Endothelial cell of umbilical vein (primary cell): ENCODE measurements at regions not wholly inside any gene's neighbourhood (a gene's known extent, or its start where the extent isn't known, plus 50 kb on each side); places are given as distances from the start of the nearest gene placed in this dataset.

Source experiments
- BruUV-seq: library from RNA; stranded (reverse); fragments of 400-500 nt; replicated peaks from 2 replicates; lab custom pipeline; 2021; lab: Mats Ljungman, UMichigan
- CTCF ChIA-PET: fragments of 300-600, 350-600 bp; sonication (Branson Sonifier 250); formaldehyde crosslinking; loops from one replicate; lab custom pipeline; 2021; ENCODE audit warnings: antibody characterized with exemption, inconsistent platforms; lab: Charles Lee
- POLR2A ChIA-PET: fragments of 300-600, 350-600 bp; sonication (Branson Sonifier 250); formaldehyde crosslinking; loops from one replicate; lab custom pipeline; 2021; ENCODE audit warnings: antibody characterized with exemption, inconsistent platforms; lab: Charles Lee
- DNase-seq: peaks from one replicate; pipeline ENCODE4 v3.0.0-alpha.2; 2011; ENCODE audit warnings: low read depth, low spot score
- FAIRE-seq: peaks from 2 replicates; lab custom pipeline; 2011; peaks lifted over from hg19 to GRCh38; lab: Jason Lieb, UNC
- H2AFZ ChIP-seq: 2 replicates; pipeline ENCODE4 v1.6.0; 2012; ENCODE audit warnings: low read depth, low read length, control low read depth, inconsistent platforms
- H3K27ac ChIP-seq: 2 replicates; pipeline ENCODE4 v1.5.1; 2011; ENCODE audit warnings: low read depth, mild to moderate bottlenecking, control low read depth, low read length, moderate library complexity; ENCODE audit not compliant: insufficient read depth
- H3K27me3 ChIP-seq, 2 experiments: 2 replicates each; pipeline versions ENCODE4 v1.6.0 to v1.6.1; 2011; ENCODE audit warnings: low read length in 2 of 2, mixed read lengths in 1 of 2; ENCODE audit not compliant: control insufficient read depth in 2 of 2, insufficient read depth in 2 of 2
- H3K36me3 ChIP-seq, 2 experiments: 2 replicates in 1 of 2; 3 replicates in 1 of 2; pipeline ENCODE4 v1.5.1; 2011; ENCODE audit warnings: low read length in 2 of 2, mild to moderate bottlenecking in 1 of 2, moderate library complexity in 1 of 2; ENCODE audit not compliant: control insufficient read depth in 2 of 2, insufficient read depth in 2 of 2; ENCODE audit errors: extremely low read depth in 1 of 2
- H3K4me1 ChIP-seq: 3 replicates; pipeline ENCODE4 v1.5.1; 2011; ENCODE audit warnings: mild to moderate bottlenecking, low read length; ENCODE audit not compliant: control insufficient read depth, insufficient read depth; ENCODE audit errors: extremely low read depth
- H3K4me2 ChIP-seq: 2 replicates; pipeline ENCODE4 v1.6.1; 2011; ENCODE audit warnings: low read length, control low read depth, mixed read lengths; ENCODE audit not compliant: insufficient read depth
- H3K4me3 ChIP-seq, 3 experiments: fragments of 200-600 bp in 1 of 3; sonication (generic), shearing (Covaris generic) in 1 of 3; replicated peaks in 1 of 3; 2 replicates each; pipeline ENCODE4 v1.5.1; 2011 to 2016; ENCODE audit warnings: control low read depth in 3 of 3, low read length in 3 of 3, mild to moderate bottlenecking in 2 of 3, inconsistent platforms in 1 of 3, low read depth in 1 of 3, moderate library complexity in 1 of 3; ENCODE audit not compliant: insufficient read depth in 1 of 3
- H3K79me2 ChIP-seq: 2 replicates; pipeline ENCODE4 v1.6.0; 2012; ENCODE audit warnings: low read length, inconsistent platforms; ENCODE audit not compliant: control insufficient read depth, insufficient read depth
- H3K9ac ChIP-seq: replicated peaks from 2 replicates; pipeline ENCODE3; 2011; ENCODE audit warnings: low read length, control low read depth; ENCODE audit not compliant: insufficient read depth; ENCODE audit errors: extremely low read depth
- H3K9me1 ChIP-seq: replicated peaks from 3 replicates; pipeline ENCODE4 v1.6.0; 2011; ENCODE audit warnings: mild to moderate bottlenecking, low read length; ENCODE audit not compliant: control insufficient read depth, insufficient read depth; ENCODE audit errors: extremely low read depth
- H3K9me3 ChIP-seq: replicated peaks from 2 replicates; pipeline ENCODE4 v1.5.1; 2012; ENCODE audit warnings: low read length, inconsistent platforms; ENCODE audit not compliant: control insufficient read depth, insufficient read depth
- H4K20me1 ChIP-seq: replicated peaks from 2 replicates; pipeline ENCODE3; 2011; ENCODE audit warnings: mild to moderate bottlenecking, low read length; ENCODE audit not compliant: control insufficient read depth, insufficient read depth; ENCODE audit errors: extremely low read depth
- CTCF ChIP-seq, 2 donors: IDR thresholded peaks; 1 replicate in 1 of 2; 2 replicates in 1 of 2; pipeline ENCODE4 v1.5.1; 2011; ENCODE audit warnings: low read length in 2 of 2, mild to moderate bottlenecking in 2 of 2, moderate library complexity in 2 of 2, control low read depth in 1 of 2, inconsistent platforms in 1 of 2, low read depth in 1 of 2; ENCODE audit not compliant: insufficient read depth in 1 of 2; ENCODE audit errors: extremely low read depth in 1 of 2
- EZH2 ChIP-seq: IDR thresholded peaks from 2 replicates; pipeline ENCODE4 v1.6.1; 2012; ENCODE audit warnings: borderline replicate concordance, low read depth, mild to moderate bottlenecking, moderate library complexity, low read length, inconsistent platforms; ENCODE audit not compliant: severe bottlenecking
- FOS ChIP-seq: IDR thresholded peaks from 2 replicates; pipeline ENCODE4 v1.6.1; 2011; ENCODE audit warnings: mild to moderate bottlenecking, low read length, moderate library complexity, borderline replicate concordance; ENCODE audit not compliant: insufficient read depth
- GATA2 ChIP-seq: IDR thresholded peaks from 2 replicates; pipeline ENCODE4 v1.7.0; 2011; ENCODE audit warnings: low read depth, mild to moderate bottlenecking, moderate library complexity, mixed read lengths, low read length; ENCODE audit not compliant: insufficient read length, insufficient read depth
- JUN ChIP-seq: IDR thresholded peaks from 2 replicates; pipeline ENCODE4 v1.6.1; 2011; ENCODE audit warnings: borderline replicate concordance, low read depth; ENCODE audit not compliant: insufficient read length, insufficient read depth
- MYC ChIP-seq: IDR thresholded peaks from one replicate; pipeline ENCODE4 v1.6.1; 2011; ENCODE audit warnings: mild to moderate bottlenecking, low read depth, low read length
- POLR2A ChIP-seq: IDR thresholded peaks from 2 replicates; pipeline ENCODE4 v1.6.1; 2012; ENCODE audit warnings: low read depth, mild to moderate bottlenecking, control low read depth, low read length
- POLR2AphosphoS5 ChIP-seq: IDR thresholded peaks from 2 replicates; pipeline ENCODE4 v1.6.1; 2012; ENCODE audit warnings: low read depth, mild to moderate bottlenecking, control low read depth, low read length, moderate library complexity; ENCODE audit not compliant: insufficient read depth
- dilution Hi-C: fragments of 300-500 bp; cut with MboI; formaldehyde crosslinking; loops from one replicate; pipeline ENCODE4 v1.15.0; 2019; ENCODE audit warnings: low sequenced_read_pairs; ENCODE audit not compliant: extremely low pct_ligation_motif_present
- intact Hi-C: fragments of 100-400 bp; cut with micrococcal nuclease; formaldehyde crosslinking; loops from one replicate; pipeline ENCODE4 v1.10.0; 2022
- TF ChIP-seq, protein P1 (sequence below): IDR thresholded peaks from 2 replicates; pipeline ENCODE4 v1.6.1; 2011; ENCODE audit not compliant: insufficient read depth, insufficient read length

DNA sequence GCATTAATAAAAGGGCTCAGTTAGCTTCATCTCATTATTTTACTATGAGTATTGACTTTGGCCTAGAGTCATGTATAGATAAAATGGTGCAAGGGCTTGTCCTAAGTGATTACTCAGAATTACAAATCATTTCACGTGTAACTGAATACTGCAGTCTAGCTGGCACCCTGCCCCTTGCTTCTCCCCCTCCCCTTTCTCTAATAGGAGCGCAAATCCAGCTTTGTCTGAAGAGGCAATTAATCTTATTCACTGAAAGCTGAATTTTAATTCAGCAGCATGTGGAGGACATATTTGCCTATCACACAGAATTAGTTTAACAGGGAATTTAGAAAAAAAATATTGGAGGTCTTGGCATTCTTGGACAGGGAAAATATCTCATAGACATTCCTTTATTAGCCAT lies 412.1 kb upstream of the DPH6 start:
- FAIRE-seq = no peak
- Histone ChIP-seq H3K4me1 (no peaks in the 10 kb centered on the region), H3K36me3 (no peaks in the 10 kb centered on the region), H3K27ac (no peak overlapping the region), H3K9me1 (no peaks in the 10 kb centered on the region), H3K9me3 (no peaks in the 10 kb centered on the region), H3K27me3 (peaks cover 5 to 6% of the 10 kb centered on the region in 2 experiments), H3K4me2 (no peak overlapping the region), H3K4me3 (no peak overlapping the region), H2AFZ (no peak overlapping the region), H3K79me2 (no peaks in the 10 kb centered on the region), H4K20me1 (no peaks in the 10 kb centered on the region), H3K9ac (no peak overlapping the region)
- dilution Hi-C loops = no loop called here
- ChIA-PET CTCF (interaction anchor here (1.2 to 1.9 kb wide), 2 partner anchors 90 to 206 kb away, joined by 3 to 4 read pairs; no protein-coding TSS in a partner anchor), POLR2A (no interaction called here)
- intact Hi-C loops = no loop called here
- DNase-seq = no peak
- TF ChIP-seq POLR2AphosphoS5 (no peak), JUN (no peak), MYC (no peak), GATA2 (no peak), CTCF (IDR thresholded peaks at IDR 0.05; ENCODE audit: extremely low read depth in 1 of 2, insufficient read depth in 1 of 2, low read depth in 1 of 2, low read length in 2 of 2) (no peak), FOS (no peak), EZH2 (no peak), POLR2A (no peak)
- TF ChIP-seq, protein P1, sequence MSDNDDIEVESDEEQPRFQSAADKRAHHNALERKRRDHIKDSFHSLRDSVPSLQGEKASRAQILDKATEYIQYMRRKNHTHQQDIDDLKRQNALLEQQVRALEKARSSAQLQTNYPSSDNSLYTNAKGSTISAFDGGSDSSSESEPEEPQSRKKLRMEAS = no peak
- no TSS peak for BruUV-seq
